Tibial nerve (tissue), 4 donors: ENCODE measurements at regions not wholly inside any gene's neighbourhood (a gene's known extent, or its start where the extent isn't known, plus 50 kb on each side); places are given as distances from the start of the nearest gene placed in this dataset.

ENCODE experiments used
- EP300 ChIP-seq, 2 donors: sonication (generic); formaldehyde crosslinking; IDR thresholded peaks; one replicate each; pipeline ENCODE4 v1.6.1; 2017; ENCODE audit warnings: antibody characterized with exemption in 2 of 2, mild to moderate bottlenecking in 1 of 2
- POLR2A ChIP-seq, 2 donors: fragments of 450-650 bp; IDR thresholded peaks; one replicate each; pipeline ENCODE4 v1.6.1; 2017; ENCODE audit warnings: antibody characterized with exemption in 2 of 2, mild to moderate bottlenecking in 2 of 2, moderate library complexity in 2 of 2
- TF ChIP-seq, protein P1 (sequence below), 5 experiments: fragments of 200-600 bp in 3 of 5; fragments of 450-650 bp in 2 of 5; sonication (generic) in 3 of 5; IDR thresholded peaks; one replicate each; pipeline ENCODE4 v1.5.1; 2016 to 2019; ENCODE audit warnings: antibody characterized with exemption in 5 of 5, mild to moderate bottlenecking in 3 of 5, moderate library complexity in 2 of 5

DNA sequence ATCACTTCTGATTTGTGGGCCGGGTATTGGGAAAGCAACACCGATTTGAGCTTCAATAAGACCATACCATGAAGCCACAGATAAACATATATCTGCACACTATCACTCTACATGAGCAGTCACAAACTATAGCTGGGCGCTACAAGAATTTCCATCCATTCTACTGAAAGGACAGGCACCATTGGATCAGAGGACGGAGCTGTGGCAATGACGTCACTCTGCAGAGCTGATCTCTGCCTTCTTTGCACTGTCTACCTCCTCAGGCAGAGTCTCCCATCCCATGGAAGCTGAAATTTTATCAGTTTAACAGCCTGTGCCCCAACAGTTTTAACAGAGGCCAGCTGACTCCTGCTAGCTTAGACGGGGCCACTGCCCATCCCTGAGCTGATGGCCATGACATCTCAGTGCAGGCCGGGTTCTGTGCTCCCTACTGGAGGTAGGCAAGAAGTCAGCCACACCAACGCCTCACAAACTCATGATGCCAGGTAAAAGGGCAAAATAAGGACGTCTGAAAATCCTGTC is 389.6 kb upstream of the SALL3 start:
- TF ChIP-seq, protein P1, sequence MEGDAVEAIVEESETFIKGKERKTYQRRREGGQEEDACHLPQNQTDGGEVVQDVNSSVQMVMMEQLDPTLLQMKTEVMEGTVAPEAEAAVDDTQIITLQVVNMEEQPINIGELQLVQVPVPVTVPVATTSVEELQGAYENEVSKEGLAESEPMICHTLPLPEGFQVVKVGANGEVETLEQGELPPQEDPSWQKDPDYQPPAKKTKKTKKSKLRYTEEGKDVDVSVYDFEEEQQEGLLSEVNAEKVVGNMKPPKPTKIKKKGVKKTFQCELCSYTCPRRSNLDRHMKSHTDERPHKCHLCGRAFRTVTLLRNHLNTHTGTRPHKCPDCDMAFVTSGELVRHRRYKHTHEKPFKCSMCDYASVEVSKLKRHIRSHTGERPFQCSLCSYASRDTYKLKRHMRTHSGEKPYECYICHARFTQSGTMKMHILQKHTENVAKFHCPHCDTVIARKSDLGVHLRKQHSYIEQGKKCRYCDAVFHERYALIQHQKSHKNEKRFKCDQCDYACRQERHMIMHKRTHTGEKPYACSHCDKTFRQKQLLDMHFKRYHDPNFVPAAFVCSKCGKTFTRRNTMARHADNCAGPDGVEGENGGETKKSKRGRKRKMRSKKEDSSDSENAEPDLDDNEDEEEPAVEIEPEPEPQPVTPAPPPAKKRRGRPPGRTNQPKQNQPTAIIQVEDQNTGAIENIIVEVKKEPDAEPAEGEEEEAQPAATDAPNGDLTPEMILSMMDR (IDR thresholded peaks at IDR 0.05), result no peak
- no peak for TF ChIP-seq POLR2A (IDR thresholded peaks at IDR 0.05)
- no peak for TF ChIP-seq EP300 (IDR thresholded peaks at IDR 0.05)
